ENCODE measurements at regions not wholly inside any gene's neighbourhood (a gene's known extent, or its start where the extent isn't known, plus 50 kb on each side); places are given as distances from the start of the nearest gene placed in this dataset.
A peak's percentile ranks its signal among the peaks of the same experiment; 100 is the strongest.

- no peak overlapping the region for H3K4me3 ChIP-seq (replicated peaks in 1 of 4; ENCODE audit: control extremely low read depth in 1 of 4, insufficient read depth in 1 of 4, low read depth in 3 of 4, low read length in 4 of 4)
- H3K9ac ChIP-seq (ENCODE audit: insufficient read depth, low read length): no peak overlapping the region
- H3K9me3 ChIP-seq (ENCODE audit: control insufficient read depth, insufficient read depth, low read depth, low read length): no peaks in the 10 kb centered on the region
Measured at GRCh38 chr5:39479537-39479936, 54.8 kb upstream of the DAB2 start.

DNA sequence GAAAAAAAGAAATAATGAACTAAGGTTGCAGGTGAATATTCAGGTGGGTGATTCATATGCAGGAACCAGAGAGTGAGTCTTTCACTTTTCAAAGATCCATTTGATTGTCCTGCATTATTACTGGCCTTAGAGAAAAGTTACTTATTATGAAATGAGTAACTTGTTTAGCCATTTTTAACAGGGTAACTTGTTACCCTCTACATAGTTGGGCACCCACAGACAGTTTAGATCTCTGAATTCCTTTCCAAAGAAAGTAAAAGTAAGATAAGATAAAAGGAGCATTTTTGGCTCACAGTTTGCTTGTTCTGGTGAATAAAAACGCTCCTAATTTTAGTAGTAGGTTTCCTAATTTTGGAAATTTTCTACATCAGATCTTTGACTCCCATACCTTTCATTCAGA lies 54.1 kb upstream of the DAB2 start:
- no peak for TF ChIP-seq EZH2 (IDR thresholded peaks at IDR 0.05; ENCODE audit: low read length, missing control alignments)
- TF ChIP-seq CTCF (conservative IDR thresholded peaks at IDR 0.05 in 1 of 2, IDR thresholded peaks at IDR 0.05 in 1 of 2; ENCODE audit: low read depth in 1 of 2, low read length in 2 of 2): no peak
- Histone ChIP-seq H4K20me1 (ENCODE audit: control insufficient read depth, extremely low read depth, insufficient read depth, low read length) (no peaks in the 10 kb centered on the region), H3K4me3 (replicated peaks in 1 of 4; ENCODE audit: control extremely low read depth in 1 of 4, insufficient read depth in 1 of 4, low read depth in 3 of 4, low read length in 4 of 4) (no peak overlapping the region), H3K79me2 (ENCODE audit: control insufficient read depth, insufficient read depth, low read length) (no peaks in the 10 kb centered on the region), H2AFZ (ENCODE audit: low read length) (no peak overlapping the region), H3K4me1 (ENCODE audit: control insufficient read depth, extremely low read depth, insufficient read depth, low read length) (peaks cover 5% of the 10 kb centered on the region), H3K9ac (ENCODE audit: insufficient read depth, low read length) (no peak overlapping the region), H3K27ac (ENCODE audit: insufficient read depth, low read length) (no peak overlapping the region), H3K4me2 (ENCODE audit: extremely low read depth, insufficient read depth, low read length) (no peak overlapping the region), H3K9me3 (ENCODE audit: control insufficient read depth, insufficient read depth, low read depth, low read length) (no peaks in the 10 kb centered on the region), H3K27me3 (ENCODE audit: control insufficient read depth, insufficient read depth, low read length) (no peaks in the 10 kb centered on the region), H3K36me3 (ENCODE audit: control insufficient read depth, insufficient read depth, low read length) (no peaks in the 10 kb centered on the region)
- DNase-seq (ENCODE audit: low read depth in 2 of 2): peak in 1 of 2 donors; percentile 75

More at GRCh38 chr5:39479537-39479936, 54.8 kb upstream of the DAB2 start:
- H3K4me1 ChIP-seq (ENCODE audit: control insufficient read depth, extremely low read depth, insufficient read depth, low read length): peaks cover 5% of the 10 kb centered on the region
- H3K36me3 ChIP-seq (ENCODE audit: control insufficient read depth, insufficient read depth, low read length): no peaks in the 10 kb centered on the region
- H2AFZ ChIP-seq (ENCODE audit: low read length): no peak overlapping the region
- no peak for DNase-seq (ENCODE audit: low read depth in 2 of 2)
- no peak overlapping the region for H3K4me2 ChIP-seq (ENCODE audit: extremely low read depth, insufficient read depth, low read length)
- H3K79me2 ChIP-seq (ENCODE audit: control insufficient read depth, insufficient read depth, low read length): no peaks in the 10 kb centered on the region
- no peaks in the 10 kb centered on the region for H3K27me3 ChIP-seq (ENCODE audit: control insufficient read depth, insufficient read depth, low read length)
- H4K20me1 ChIP-seq (ENCODE audit: control insufficient read depth, extremely low read depth, insufficient read depth, low read length): no peaks in the 10 kb centered on the region
- TF ChIP-seq EZH2 (IDR thresholded peaks at IDR 0.05; ENCODE audit: low read length, missing control alignments) (no peak), CTCF (conservative IDR thresholded peaks at IDR 0.05 in 1 of 2, IDR thresholded peaks at IDR 0.05 in 1 of 2; ENCODE audit: low read depth in 1 of 2, low read length in 2 of 2) (no peak)
- H3K27ac ChIP-seq (ENCODE audit: insufficient read depth, low read length): no peak overlapping the region

GRCh38 chr5:39476843-39477220 lies 52.1 kb upstream of the DAB2 start:
- peaks cover 5% of the 10 kb centered on the region for H3K4me1 ChIP-seq (ENCODE audit: control insufficient read depth, extremely low read depth, insufficient read depth, low read length)
- no peaks in the 10 kb centered on the region for H3K36me3 ChIP-seq (ENCODE audit: control insufficient read depth, insufficient read depth, low read length)
- H3K27me3 ChIP-seq (ENCODE audit: control insufficient read depth, insufficient read depth, low read length): no peaks in the 10 kb centered on the region
- peak overlapping the region; percentile 5 for H3K4me2 ChIP-seq (ENCODE audit: extremely low read depth, insufficient read depth, low read length)
- H3K79me2 ChIP-seq (ENCODE audit: control insufficient read depth, insufficient read depth, low read length): no peaks in the 10 kb centered on the region
- H3K27ac ChIP-seq (ENCODE audit: insufficient read depth, low read length): peak overlapping the region; percentile 18
- DNase-seq (ENCODE audit: low read depth in 2 of 2): peak in 1 of 2 donors; percentile 11
- H4K20me1 ChIP-seq (ENCODE audit: control insufficient read depth, extremely low read depth, insufficient read depth, low read length): no peaks in the 10 kb centered on the region
- no peak for TF ChIP-seq CTCF (conservative IDR thresholded peaks at IDR 0.05 in 1 of 2, IDR thresholded peaks at IDR 0.05 in 1 of 2; ENCODE audit: low read depth in 1 of 2, low read length in 2 of 2)
- no peak for TF ChIP-seq EZH2 (IDR thresholded peaks at IDR 0.05; ENCODE audit: low read length, missing control alignments)
- no peak overlapping the region for H3K4me3 ChIP-seq (replicated peaks in 1 of 4; ENCODE audit: control extremely low read depth in 1 of 4, insufficient read depth in 1 of 4, low read depth in 3 of 4, low read length in 4 of 4)
- no peaks in the 10 kb centered on the region for H3K9me3 ChIP-seq (ENCODE audit: control insufficient read depth, insufficient read depth, low read depth, low read length)
- H3K9ac ChIP-seq (ENCODE audit: insufficient read depth, low read length): no peak overlapping the region
- H2AFZ ChIP-seq (ENCODE audit: low read length): no peak overlapping the region

Measured in fibroblast of lung (primary cell).